Spinal cord (tissue), 9 donors: ENCODE measurements at regions not wholly inside any gene's neighbourhood (a gene's known extent, or its start where the extent isn't known, plus 50 kb on each side); places are given as distances from the start of the nearest gene placed in this dataset.

Experiments used
- DNase-seq, 6 donors: peaks; one replicate each; pipeline versions ENCODE4 v3.0.0 to v3.0.0-alpha.2; 2013 to 2015; ENCODE audit warnings: low spot score in 6 of 6, low read depth in 4 of 6
- H3K27ac ChIP-seq: one replicate; pipeline ENCODE4 v1.5.1; 2013; ENCODE audit warnings: low read depth, low read length, control low read depth
- H3K27me3 ChIP-seq: one replicate; pipeline ENCODE4 v1.6.1; 2013; ENCODE audit warnings: low read length; ENCODE audit not compliant: control insufficient read depth, insufficient read depth
- H3K36me3 ChIP-seq: one replicate; pipeline ENCODE4 v1.6.1; 2013; ENCODE audit warnings: low read length; ENCODE audit not compliant: control insufficient read depth, insufficient read depth
- H3K4me1 ChIP-seq: one replicate; pipeline ENCODE4 v1.6.1; 2013; ENCODE audit warnings: low read length; ENCODE audit not compliant: control insufficient read depth, insufficient read depth
- H3K4me3 ChIP-seq: one replicate; pipeline ENCODE4 v1.5.1; 2013; ENCODE audit warnings: low read depth, low read length, control low read depth
- H3K9me3 ChIP-seq: one replicate; pipeline ENCODE4 v1.6.1; 2013; ENCODE audit warnings: low read length; ENCODE audit not compliant: control insufficient read depth, insufficient read depth
- WGBS: methylation state at CpG from one replicate; pipeline ENCODE4 v1.1.5; 2013; ENCODE audit warnings: missing lambda C conversion rate; ENCODE audit not compliant: insufficient coverage; 5-methylcytosine and 5-hydroxymethylcytosine counted together
- donor health status: healthy.

DNA sequence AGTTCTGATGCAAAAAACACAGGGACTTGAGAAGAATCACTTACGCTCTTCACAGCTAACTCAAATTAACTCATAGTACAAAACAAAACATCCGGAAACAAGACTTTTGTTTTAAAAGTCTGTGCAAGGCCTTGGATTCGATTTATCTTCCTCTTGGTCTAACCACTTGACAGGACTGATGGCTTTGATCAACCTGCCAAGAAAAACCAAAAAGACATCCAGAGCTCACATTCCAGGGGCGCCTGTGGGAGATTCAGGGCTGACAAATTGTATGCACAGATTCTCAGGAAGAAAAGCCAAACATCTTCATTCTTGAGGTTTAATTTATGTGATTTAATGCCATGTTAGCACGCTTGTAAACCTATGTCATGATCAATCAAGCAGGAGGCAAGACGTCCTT is 129.1 kb upstream of the TMCC3 start:
- H3K27ac ChIP-seq, result peak overlapping the region; percentile 45
- H3K4me3 ChIP-seq, result no peak overlapping the region
- H3K27me3 ChIP-seq, result no peaks in the 10 kb centered on the region
- peaks cover 3% of the 10 kb centered on the region for H3K4me1 ChIP-seq
- H3K36me3 ChIP-seq, result no peaks in the 10 kb centered on the region
- peak in 1 of 6 donors; percentile 84 for DNase-seq
- no peaks in the 10 kb centered on the region for H3K9me3 ChIP-seq
- WGBS, result 41% methylated on average over 5 of the region's 6 CpGs

DNA sequence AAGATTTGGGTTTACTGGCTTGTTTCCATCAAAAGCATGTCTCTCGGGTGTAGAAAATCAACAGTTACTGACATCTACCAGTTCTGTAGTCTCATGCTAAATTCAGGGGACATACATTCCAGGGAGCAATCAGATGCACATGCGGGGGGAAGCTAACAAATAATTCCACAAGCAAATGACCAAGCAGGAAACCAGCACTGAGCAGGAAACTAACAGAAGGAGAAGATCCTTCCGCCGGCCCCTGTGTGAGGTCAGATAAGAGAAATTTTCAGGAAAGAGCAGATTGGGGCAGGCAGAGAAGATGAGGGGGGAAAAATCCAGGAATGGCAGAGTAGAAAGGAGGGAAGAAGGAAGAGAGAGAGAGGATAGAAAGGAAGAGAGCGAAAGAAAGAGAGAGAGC is 127.6 kb upstream of the TMCC3 start:
- Histone ChIP-seq H3K27ac (peak overlapping the region; percentile 18), H3K4me3 (no peak overlapping the region), H3K36me3 (no peaks in the 10 kb centered on the region), H3K4me1 (peaks cover 3% of the 10 kb centered on the region), H3K27me3 (no peaks in the 10 kb centered on the region), H3K9me3 (no peaks in the 10 kb centered on the region)
- no peak for DNase-seq
- WGBS, result 91% methylated on average over 3 of the region's 5 CpGs

DNA sequence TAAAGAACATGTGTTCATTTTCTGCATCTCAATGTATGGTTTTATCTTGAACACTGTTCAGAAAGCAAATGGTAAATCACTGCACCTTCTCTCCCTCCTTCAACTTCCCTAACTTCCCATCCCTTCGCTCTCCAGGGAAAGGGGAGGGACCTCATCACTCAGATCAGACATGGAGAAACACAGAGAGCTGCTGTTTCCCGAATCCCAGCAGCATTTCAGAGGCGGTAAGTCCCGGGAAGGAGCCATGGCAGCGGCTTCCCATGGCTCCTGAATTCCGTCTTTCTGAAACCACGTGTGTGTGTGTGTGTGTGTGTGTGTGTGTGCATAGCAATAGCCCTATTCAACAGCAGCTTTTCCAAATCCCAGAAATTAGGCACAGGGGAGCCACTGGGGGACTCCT is 125.4 kb upstream of the TMCC3 start:
- H3K36me3 ChIP-seq, result no peaks in the 10 kb centered on the region
- H3K27me3 ChIP-seq, result no peaks in the 10 kb centered on the region
- WGBS, result no CpG with 5 or more reads among the region's 7 CpGs
- H3K9me3 ChIP-seq, result no peaks in the 10 kb centered on the region
- peak in 2 of 6 donors; percentile 28 to 63 for DNase-seq
- H3K4me3 ChIP-seq, result no peak overlapping the region
- peaks cover 6% of the 10 kb centered on the region for H3K4me1 ChIP-seq
- H3K27ac ChIP-seq, result no peak overlapping the region

DNA sequence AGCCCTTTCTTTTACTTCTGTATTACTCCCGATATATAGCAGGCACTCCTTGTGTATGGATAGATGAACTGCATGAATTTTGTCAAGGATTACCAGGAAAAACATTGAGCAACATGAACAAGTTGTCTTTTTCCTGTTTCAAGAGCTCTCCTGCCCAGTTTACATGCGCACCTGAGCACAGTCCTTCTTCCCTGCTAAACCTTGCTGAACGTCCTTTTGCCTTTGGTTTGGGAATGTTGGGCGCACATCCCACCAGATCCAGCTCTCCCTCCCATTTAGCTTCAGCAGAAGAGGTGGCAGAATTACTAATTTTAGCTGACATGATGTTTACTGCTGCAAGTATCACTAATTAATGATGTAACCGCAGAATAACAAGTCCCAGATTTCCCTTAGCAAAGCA is 121.4 kb upstream of the TMCC3 start:
- Histone ChIP-seq H3K4me3 (no peak overlapping the region), H3K36me3 (no peaks in the 10 kb centered on the region), H3K9me3 (no peaks in the 10 kb centered on the region), H3K4me1 (peaks cover 14% of the 10 kb centered on the region), H3K27me3 (no peaks in the 10 kb centered on the region), H3K27ac (no peak overlapping the region)
- peak in 1 of 6 donors; percentile 29 for DNase-seq
- WGBS, result 67% methylated on average over 3 of the region's 5 CpGs

GRCh38 chr12:94771199-94771598 is 120.8 kb upstream of the TMCC3 start:
- Histone ChIP-seq H3K27ac (no peak overlapping the region), H3K9me3 (no peaks in the 10 kb centered on the region), H3K4me3 (no peak overlapping the region), H3K27me3 (no peaks in the 10 kb centered on the region), H3K4me1 (peaks cover 14% of the 10 kb centered on the region), H3K36me3 (no peaks in the 10 kb centered on the region)
- WGBS, result 50% methylated on average over 2 of the region's 4 CpGs
- DNase-seq, result peak in 1 of 6 donors; percentile 53

DNA sequence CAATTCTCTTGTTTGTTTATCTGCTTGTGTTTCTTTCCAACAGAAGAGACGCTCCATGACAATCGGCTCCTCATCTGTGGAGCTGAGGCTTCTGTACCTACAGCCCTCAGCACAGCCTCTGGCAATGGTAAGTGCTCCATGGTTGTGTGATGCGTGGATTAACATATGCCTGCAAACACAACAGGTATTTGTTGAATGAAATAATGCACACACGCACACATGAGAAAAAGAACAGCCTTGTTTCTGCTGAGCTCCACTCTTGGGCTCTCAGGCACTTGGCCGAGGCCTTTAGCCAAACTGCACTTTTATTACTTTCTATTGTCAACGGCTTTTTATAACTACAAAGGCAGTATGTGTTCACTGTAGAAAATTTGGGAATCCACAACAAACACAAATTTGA is 120.4 kb upstream of the TMCC3 start:
- H3K27me3 ChIP-seq, result no peaks in the 10 kb centered on the region
- no peak overlapping the region for H3K4me3 ChIP-seq
- no peaks in the 10 kb centered on the region for H3K36me3 ChIP-seq
- peak overlapping the region; percentile 22 for H3K27ac ChIP-seq
- DNase-seq, result no peak
- H3K4me1 ChIP-seq, result peaks cover 14% of the 10 kb centered on the region
- no peaks in the 10 kb centered on the region for H3K9me3 ChIP-seq
- no CpG with 5 or more reads among the region's 6 CpGs for WGBS

- Histone ChIP-seq H3K4me1 (peaks cover 11% of the 10 kb centered on the region), H3K27ac (peak overlapping the region; percentile 22), H3K27me3 (no peaks in the 10 kb centered on the region), H3K36me3 (no peaks in the 10 kb centered on the region), H3K9me3 (no peaks in the 10 kb centered on the region), H3K4me3 (no peak overlapping the region)
- no peak for DNase-seq
- WGBS, result no CpG with 5 or more reads among the region's 5 CpGs
Observed at GRCh38 chr12:94769776-94770759, 119.7 kb upstream of the TMCC3 start.

DNA sequence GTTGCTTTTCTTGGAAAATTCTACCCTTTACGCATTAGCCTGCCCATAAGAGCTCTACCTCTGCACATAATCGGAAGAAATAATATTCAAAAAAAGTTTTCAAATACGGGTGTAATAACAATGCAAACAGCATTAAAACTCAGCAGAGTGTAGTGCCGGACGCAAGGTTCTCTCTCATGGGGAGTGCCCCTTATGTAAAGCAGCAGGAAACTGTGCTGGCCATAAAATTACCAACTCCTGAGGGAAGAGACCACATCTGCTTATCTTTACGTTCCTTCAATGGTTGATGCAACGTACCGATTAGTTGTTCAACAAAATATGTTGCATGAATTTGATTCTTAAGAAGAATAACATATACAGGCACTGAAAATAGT is 118.7 kb upstream of the TMCC3 start:
- DNase-seq, result no peak
- H3K9me3 ChIP-seq, result no peaks in the 10 kb centered on the region
- H3K36me3 ChIP-seq, result no peaks in the 10 kb centered on the region
- no peaks in the 10 kb centered on the region for H3K27me3 ChIP-seq
- WGBS, result 62% methylated on average over 4 of the region's 8 CpGs
- H3K27ac ChIP-seq, result peak overlapping the region; percentile 74
- peaks cover 11% of the 10 kb centered on the region for H3K4me1 ChIP-seq
- H3K4me3 ChIP-seq, result no peak overlapping the region

DNA sequence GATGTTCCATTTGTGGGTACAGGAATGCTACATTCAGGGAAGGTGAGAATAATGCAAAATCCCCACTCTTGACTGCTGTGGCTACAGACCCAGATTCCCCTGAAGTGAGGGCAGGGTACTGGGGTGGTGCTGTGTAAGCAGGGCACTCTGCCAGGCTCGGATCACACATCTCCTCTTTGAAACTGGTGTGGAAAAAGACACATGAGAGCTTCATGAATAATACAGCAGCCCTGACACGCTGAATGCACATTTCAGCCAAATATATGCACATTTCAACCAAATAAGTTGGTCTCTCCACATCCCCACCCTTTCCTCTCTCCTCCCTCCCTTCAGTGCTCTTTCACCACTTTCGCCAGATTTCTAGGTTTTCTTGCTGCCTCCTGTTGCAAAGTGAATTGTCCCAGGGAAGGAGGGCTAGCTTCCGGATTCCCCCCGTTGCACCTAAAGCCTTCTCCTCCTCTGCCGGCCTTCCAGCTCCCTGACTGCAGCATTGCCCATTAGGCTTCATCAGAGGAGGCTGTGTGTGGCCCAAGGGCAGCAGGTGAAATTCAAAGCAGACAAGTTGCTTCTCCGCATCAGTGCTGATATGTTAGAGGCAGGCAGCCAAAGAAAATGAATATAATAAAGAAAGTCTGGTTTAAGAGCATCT is 118.2 kb upstream of the TMCC3 start:
- Histone ChIP-seq H3K36me3 (no peaks in the 10 kb centered on the region), H3K4me1 (peaks cover 11% of the 10 kb centered on the region), H3K27ac (peak overlapping the region; percentile 74)

More for the DNA sequence above, 118.2 kb upstream of the TMCC3 start:
- no peaks in the 10 kb centered on the region for H3K9me3 ChIP-seq
- no peaks in the 10 kb centered on the region for H3K27me3 ChIP-seq
- H3K4me3 ChIP-seq, result no peak overlapping the region
- 28% methylated on average over 5 of the region's 7 CpGs for WGBS
- DNase-seq, result peak in 2 of 6 donors; percentile 55 to 87
